Stimulated activated naive CD8-positive, alpha-beta T cell treated with anti-CD3 and anti-CD28 coated beads, Interleukin-15, Interleukin-2, amounts not matched to agents 100 U/mL and 50 U/mL, for 24 hours (primary cell): ENCODE measurements at regions not wholly inside any gene's neighbourhood (a gene's known extent, or its start where the extent isn't known, plus 50 kb on each side); places are given as distances from the start of the nearest gene placed in this dataset.

Experiments
- ATAC-seq: fragments of 150-1000 bp; cut with Tn5 transposase; one replicate; pipeline ENCODE4 v1.10.0; 2021
- DNase-seq: peaks from one replicate; pipeline ENCODE4 v3.0.0; 2021

GRCh38 chr10:43006490-43006889 lies 70.4 kb upstream of the RET start:
- ATAC-seq = no peak

DNA sequence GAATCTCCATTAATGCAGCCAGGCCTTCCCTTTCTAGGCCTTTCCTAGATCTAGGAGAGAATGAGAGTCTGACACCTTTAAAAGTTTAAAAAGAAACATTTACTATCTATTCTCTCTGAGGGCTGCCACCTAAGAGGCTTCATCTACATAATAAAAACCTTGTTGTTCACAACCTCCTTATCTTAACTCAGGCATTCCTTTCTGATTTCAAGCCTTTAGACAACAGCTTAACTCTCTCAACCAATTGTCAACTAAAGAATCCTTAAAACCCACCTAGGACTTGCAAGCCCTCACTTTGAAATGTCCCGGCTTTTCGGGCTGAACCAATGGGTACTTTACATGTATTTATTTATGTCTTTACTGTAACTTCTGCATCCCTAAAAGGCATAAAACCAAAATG lies 64.3 kb upstream of the RET start:
- ATAC-seq (no peak), DNase-seq (no peak)

More at GRCh38 chr10:43006490-43006889, 70.4 kb upstream of the RET start:
- no peak for DNase-seq

DNA sequence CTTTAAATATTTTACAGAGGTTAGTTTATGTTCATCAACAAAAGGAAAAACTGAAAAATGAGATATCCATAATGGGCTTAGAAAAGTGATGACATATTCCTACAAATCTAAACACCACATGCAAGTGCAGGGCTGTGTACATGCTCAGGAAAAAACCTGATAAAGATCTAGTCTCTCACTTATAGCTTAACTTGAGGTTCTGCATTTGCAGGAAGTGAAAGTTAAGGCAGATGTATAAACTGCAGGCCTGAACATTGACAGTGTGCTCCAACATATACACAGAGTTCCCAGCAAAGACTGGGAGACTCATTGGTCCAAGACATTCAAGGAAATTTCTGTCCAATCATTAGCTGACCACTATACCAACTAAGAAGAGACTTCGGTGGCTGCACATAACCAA lies 63.8 kb upstream of the RET start:
- no peak for ATAC-seq
- DNase-seq = no peak

DNA sequence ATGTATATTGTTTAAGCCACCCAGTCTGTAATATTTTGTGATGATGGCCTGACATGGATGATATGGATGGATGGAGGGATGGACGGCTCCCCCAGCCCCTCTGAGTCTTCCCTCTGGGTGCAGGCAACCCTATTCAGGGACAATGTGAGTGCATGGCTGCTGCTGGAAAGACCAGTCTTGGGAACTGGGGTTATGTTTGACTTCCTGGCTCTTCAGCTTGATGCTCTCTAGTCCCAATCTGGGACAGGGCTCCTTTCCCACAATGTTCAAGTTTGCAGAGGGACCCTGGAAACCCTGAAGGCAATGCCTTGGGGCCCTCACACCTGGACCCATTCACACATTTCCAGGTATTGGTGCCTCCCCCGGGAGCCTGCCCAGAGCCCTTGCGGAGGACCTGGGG lies 52.3 kb upstream of the RET start:
- no peak for DNase-seq
- ATAC-seq = no peak

- ATAC-seq (no peak), DNase-seq (no peak)
Measured at GRCh38 chr10:43024942-43025700, 51.7 kb upstream of the RET start.

DNA sequence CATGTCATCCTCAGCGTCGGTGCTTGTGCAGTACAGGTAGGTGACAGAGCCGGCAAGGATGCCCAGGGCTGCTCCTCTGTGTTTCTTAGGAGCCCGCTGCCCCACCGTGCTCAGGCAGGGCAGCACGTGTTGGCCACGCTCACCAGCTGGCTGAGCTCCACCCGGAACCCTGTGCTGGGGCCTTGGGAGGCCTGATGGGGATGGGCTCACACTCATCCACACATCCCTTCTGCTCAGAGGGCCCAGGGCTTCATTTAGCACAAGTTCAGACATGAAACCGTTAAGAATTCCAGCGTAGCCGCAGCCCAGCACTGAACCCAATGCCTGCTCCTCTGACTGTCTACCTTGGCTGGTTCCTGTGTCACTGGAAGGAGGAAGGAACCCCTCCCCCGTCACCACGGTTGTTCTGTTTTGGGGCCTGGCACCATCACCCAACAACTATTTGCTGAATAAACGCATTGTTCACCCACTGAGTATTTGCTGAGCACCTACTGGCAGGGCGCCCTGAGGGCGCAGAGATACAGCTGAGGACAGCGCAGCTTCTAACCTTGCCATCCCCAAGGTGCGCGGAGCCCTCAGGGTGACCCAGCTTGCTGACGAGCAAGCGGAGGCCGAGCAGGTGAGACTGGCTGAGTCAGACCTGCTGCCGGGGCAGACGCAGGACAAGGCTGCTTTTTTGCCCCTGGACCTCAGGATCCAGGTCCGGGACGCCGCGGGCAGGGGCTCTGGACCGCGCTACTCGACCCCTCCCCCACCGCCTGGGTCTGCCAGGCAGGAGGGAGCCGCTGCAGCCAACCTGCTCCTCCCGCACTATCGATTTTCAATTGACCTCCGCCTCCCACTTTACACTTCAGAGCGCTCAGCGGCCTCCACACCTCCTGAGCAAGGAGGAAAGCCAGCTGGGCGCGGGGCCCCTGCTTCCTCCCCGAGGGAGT lies 50.6 kb upstream of the RET start:
- ATAC-seq = no peak
- no peak for DNase-seq
